ENCODE measurements at regions not wholly inside any gene's neighbourhood (a gene's known extent, or its start where the extent isn't known, plus 50 kb on each side); places are given as distances from the start of the nearest gene placed in this dataset.

DNA sequence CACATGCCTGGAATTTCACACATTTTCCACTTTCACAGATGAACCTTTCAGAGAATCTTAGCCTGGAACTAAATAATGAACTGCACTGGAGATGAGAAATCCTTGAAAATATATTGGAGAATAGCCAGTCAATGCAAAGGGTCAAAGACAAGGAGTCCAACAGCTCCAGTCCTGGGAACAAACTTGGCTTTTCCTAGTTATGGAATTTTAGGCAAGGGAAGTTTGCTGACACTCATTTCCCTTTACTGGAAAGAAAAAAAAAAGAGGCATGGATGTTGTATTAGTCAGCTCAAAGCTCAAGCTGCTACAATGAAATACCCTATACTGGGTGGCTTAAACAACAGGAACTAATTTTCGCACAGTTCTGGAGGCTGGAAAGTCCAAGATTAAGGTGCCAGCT, 690.8 kb upstream of the ARPP21 start:
- TF ChIP-seq, protein P1, sequence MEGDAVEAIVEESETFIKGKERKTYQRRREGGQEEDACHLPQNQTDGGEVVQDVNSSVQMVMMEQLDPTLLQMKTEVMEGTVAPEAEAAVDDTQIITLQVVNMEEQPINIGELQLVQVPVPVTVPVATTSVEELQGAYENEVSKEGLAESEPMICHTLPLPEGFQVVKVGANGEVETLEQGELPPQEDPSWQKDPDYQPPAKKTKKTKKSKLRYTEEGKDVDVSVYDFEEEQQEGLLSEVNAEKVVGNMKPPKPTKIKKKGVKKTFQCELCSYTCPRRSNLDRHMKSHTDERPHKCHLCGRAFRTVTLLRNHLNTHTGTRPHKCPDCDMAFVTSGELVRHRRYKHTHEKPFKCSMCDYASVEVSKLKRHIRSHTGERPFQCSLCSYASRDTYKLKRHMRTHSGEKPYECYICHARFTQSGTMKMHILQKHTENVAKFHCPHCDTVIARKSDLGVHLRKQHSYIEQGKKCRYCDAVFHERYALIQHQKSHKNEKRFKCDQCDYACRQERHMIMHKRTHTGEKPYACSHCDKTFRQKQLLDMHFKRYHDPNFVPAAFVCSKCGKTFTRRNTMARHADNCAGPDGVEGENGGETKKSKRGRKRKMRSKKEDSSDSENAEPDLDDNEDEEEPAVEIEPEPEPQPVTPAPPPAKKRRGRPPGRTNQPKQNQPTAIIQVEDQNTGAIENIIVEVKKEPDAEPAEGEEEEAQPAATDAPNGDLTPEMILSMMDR (conservative IDR thresholded peaks at IDR 0.05; ENCODE audit: low read depth in 2 of 2): no peak
- TF ChIP-seq, protein P2, sequence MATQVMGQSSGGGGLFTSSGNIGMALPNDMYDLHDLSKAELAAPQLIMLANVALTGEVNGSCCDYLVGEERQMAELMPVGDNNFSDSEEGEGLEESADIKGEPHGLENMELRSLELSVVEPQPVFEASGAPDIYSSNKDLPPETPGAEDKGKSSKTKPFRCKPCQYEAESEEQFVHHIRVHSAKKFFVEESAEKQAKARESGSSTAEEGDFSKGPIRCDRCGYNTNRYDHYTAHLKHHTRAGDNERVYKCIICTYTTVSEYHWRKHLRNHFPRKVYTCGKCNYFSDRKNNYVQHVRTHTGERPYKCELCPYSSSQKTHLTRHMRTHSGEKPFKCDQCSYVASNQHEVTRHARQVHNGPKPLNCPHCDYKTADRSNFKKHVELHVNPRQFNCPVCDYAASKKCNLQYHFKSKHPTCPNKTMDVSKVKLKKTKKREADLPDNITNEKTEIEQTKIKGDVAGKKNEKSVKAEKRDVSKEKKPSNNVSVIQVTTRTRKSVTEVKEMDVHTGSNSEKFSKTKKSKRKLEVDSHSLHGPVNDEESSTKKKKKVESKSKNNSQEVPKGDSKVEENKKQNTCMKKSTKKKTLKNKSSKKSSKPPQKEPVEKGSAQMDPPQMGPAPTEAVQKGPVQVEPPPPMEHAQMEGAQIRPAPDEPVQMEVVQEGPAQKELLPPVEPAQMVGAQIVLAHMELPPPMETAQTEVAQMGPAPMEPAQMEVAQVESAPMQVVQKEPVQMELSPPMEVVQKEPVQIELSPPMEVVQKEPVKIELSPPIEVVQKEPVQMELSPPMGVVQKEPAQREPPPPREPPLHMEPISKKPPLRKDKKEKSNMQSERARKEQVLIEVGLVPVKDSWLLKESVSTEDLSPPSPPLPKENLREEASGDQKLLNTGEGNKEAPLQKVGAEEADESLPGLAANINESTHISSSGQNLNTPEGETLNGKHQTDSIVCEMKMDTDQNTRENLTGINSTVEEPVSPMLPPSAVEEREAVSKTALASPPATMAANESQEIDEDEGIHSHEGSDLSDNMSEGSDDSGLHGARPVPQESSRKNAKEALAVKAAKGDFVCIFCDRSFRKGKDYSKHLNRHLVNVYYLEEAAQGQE (IDR thresholded peaks at IDR 0.05; ENCODE audit: unreplicated experiment): no peak
- no peak for TF ChIP-seq ZNF331 (CRISPR knock-in tag; IDR thresholded peaks at IDR 0.05; ENCODE audit: low read depth)
- no peak for TF ChIP-seq EZH2 (IDR thresholded peaks at IDR 0.05; ENCODE audit: low read depth, unreplicated experiment)

Measured in GM23338 (cell line).